ENCODE measurements at regions not wholly inside any gene's neighbourhood (a gene's known extent, or its start where the extent isn't known, plus 50 kb on each side); places are given as distances from the start of the nearest gene placed in this dataset.

- TF ChIP-seq CTCF (conservative IDR thresholded peaks at IDR 0.05 in 1 of 2, IDR thresholded peaks at IDR 0.05 in 1 of 2; ENCODE audit: low read depth in 1 of 2, low read length in 2 of 2) (no peak), EZH2 (IDR thresholded peaks at IDR 0.05; ENCODE audit: low read length, missing control alignments) (no peak)
Observed at GRCh38 chr2:226337941-226338600, 461.5 kb downstream of the IRS1 start.
